IPS-18a (cell line): ENCODE measurements at regions not wholly inside any gene's neighbourhood (a gene's known extent, or its start where the extent isn't known, plus 50 kb on each side); places are given as distances from the start of the nearest gene placed in this dataset.
A peak's percentile ranks its signal among the peaks of the same experiment; 100 is the strongest.

Experiments
- H3K27ac ChIP-seq: one replicate; pipeline ENCODE4 v1.5.1; 2013; ENCODE audit warnings: low read length
- H3K27me3 ChIP-seq: one replicate; pipeline ENCODE4 v1.6.1; 2013; ENCODE audit warnings: mild to moderate bottlenecking, low read length; ENCODE audit not compliant: control insufficient read depth, insufficient read depth
- H3K36me3 ChIP-seq: one replicate; pipeline ENCODE4 v1.6.1; 2013; ENCODE audit warnings: low read depth, low read length; ENCODE audit not compliant: control insufficient read depth
- H3K4me1 ChIP-seq: one replicate; pipeline ENCODE4 v1.6.1; 2013; ENCODE audit warnings: low read depth, low read length; ENCODE audit not compliant: control insufficient read depth
- H3K4me3 ChIP-seq: one replicate; pipeline ENCODE4 v1.5.1; 2013; ENCODE audit warnings: low read length
- H3K9ac ChIP-seq: one replicate; pipeline ENCODE4 v1.6.1; 2013; ENCODE audit warnings: mild to moderate bottlenecking, low read length, moderate library complexity
- H3K9me3 ChIP-seq: one replicate; pipeline ENCODE4 v1.6.1; 2013; ENCODE audit warnings: low read depth, low read length; ENCODE audit not compliant: control insufficient read depth

- H3K9ac ChIP-seq, result no peak overlapping the region
- H3K27ac ChIP-seq, result no peak overlapping the region
- no peaks in the 10 kb centered on the region for H3K9me3 ChIP-seq
- no peak overlapping the region for H3K4me3 ChIP-seq
- H3K4me1 ChIP-seq, result peaks cover 6% of the 10 kb centered on the region
- no peaks in the 10 kb centered on the region for H3K27me3 ChIP-seq
- H3K36me3 ChIP-seq, result no peaks in the 10 kb centered on the region
Observed at GRCh38 chr2:74762789-74763188, 71.1 kb upstream of the HK2 start.

GRCh38 chr2:74763962-74764428 is 69.9 kb upstream of the HK2 start:
- peaks cover 6% of the 10 kb centered on the region for H3K4me1 ChIP-seq
- no peaks in the 10 kb centered on the region for H3K36me3 ChIP-seq
- no peak overlapping the region for H3K4me3 ChIP-seq
- H3K27me3 ChIP-seq, result no peaks in the 10 kb centered on the region
- H3K27ac ChIP-seq, result no peak overlapping the region
- no peak overlapping the region for H3K9ac ChIP-seq
- no peaks in the 10 kb centered on the region for H3K9me3 ChIP-seq

- H3K36me3 ChIP-seq, result no peaks in the 10 kb centered on the region
- H3K4me1 ChIP-seq, result peaks cover 6% of the 10 kb centered on the region
- H3K9me3 ChIP-seq, result no peaks in the 10 kb centered on the region
- H3K27me3 ChIP-seq, result no peaks in the 10 kb centered on the region
- H3K9ac ChIP-seq, result no peak overlapping the region
- no peak overlapping the region for H3K27ac ChIP-seq
- no peak overlapping the region for H3K4me3 ChIP-seq
Observed at GRCh38 chr2:74764429-74765272, 69.3 kb upstream of the HK2 start.

GRCh38 chr2:74766780-74767179 is 67.1 kb upstream of the HK2 start:
- Histone ChIP-seq H3K9me3 (no peaks in the 10 kb centered on the region), H3K36me3 (no peaks in the 10 kb centered on the region), H3K4me3 (no peak overlapping the region), H3K27me3 (no peaks in the 10 kb centered on the region), H3K27ac (no peak overlapping the region), H3K9ac (no peak overlapping the region), H3K4me1 (peaks cover 6% of the 10 kb centered on the region)

GRCh38 chr2:74767618-74768017 is 66.3 kb upstream of the HK2 start:
- Histone ChIP-seq H3K36me3 (no peaks in the 10 kb centered on the region), H3K4me1 (peaks cover 6% of the 10 kb centered on the region), H3K27ac (no peak overlapping the region), H3K9ac (no peak overlapping the region), H3K4me3 (no peak overlapping the region), H3K9me3 (no peaks in the 10 kb centered on the region), H3K27me3 (no peaks in the 10 kb centered on the region)

GRCh38 chr2:74768401-74768914 is 65.5 kb upstream of the HK2 start:
- no peak overlapping the region for H3K27ac ChIP-seq
- no peak overlapping the region for H3K9ac ChIP-seq
- peaks cover 6% of the 10 kb centered on the region for H3K4me1 ChIP-seq
- no peak overlapping the region for H3K4me3 ChIP-seq
- H3K27me3 ChIP-seq, result no peaks in the 10 kb centered on the region
- no peaks in the 10 kb centered on the region for H3K9me3 ChIP-seq
- H3K36me3 ChIP-seq, result no peaks in the 10 kb centered on the region

- Histone ChIP-seq H3K9me3 (no peaks in the 10 kb centered on the region), H3K4me1 (no peaks in the 10 kb centered on the region), H3K27ac (no peak overlapping the region)
Observed at GRCh38 chr2:74772046-74772445, 61.9 kb upstream of the HK2 start.

GRCh38 chr2:74777161-74777900 is 56.6 kb upstream of the HK2 start:
- no peaks in the 10 kb centered on the region for H3K9me3 ChIP-seq
- H3K4me1 ChIP-seq, result peaks cover 15% of the 10 kb centered on the region
- H3K27me3 ChIP-seq, result no peaks in the 10 kb centered on the region
- H3K27ac ChIP-seq, result no peak overlapping the region
- H3K9ac ChIP-seq, result no peak overlapping the region
- H3K36me3 ChIP-seq, result no peaks in the 10 kb centered on the region
- no peak overlapping the region for H3K4me3 ChIP-seq

More at GRCh38 chr2:74772046-74772445, 61.9 kb upstream of the HK2 start:
- Histone ChIP-seq H3K9ac (no peak overlapping the region), H3K4me3 (no peak overlapping the region), H3K36me3 (no peaks in the 10 kb centered on the region), H3K27me3 (no peaks in the 10 kb centered on the region)

- Histone ChIP-seq H3K27ac (peak overlapping the region; percentile 50), H3K4me3 (peak overlapping the region; percentile 46)
Observed at GRCh38 chr2:74778381-74779264, 55.3 kb upstream of the HK2 start.

GRCh38 chr2:74779265-74779558 is 54.7 kb upstream of the HK2 start:
- no peak overlapping the region for H3K4me3 ChIP-seq
- no peaks in the 10 kb centered on the region for H3K36me3 ChIP-seq
- peaks cover 15% of the 10 kb centered on the region for H3K4me1 ChIP-seq
- peak overlapping the region; percentile 19 for H3K27ac ChIP-seq
- peak overlapping the region; percentile 44 for H3K9ac ChIP-seq
- H3K9me3 ChIP-seq, result no peaks in the 10 kb centered on the region
- H3K27me3 ChIP-seq, result no peaks in the 10 kb centered on the region

More at GRCh38 chr2:74778381-74779264, 55.3 kb upstream of the HK2 start:
- no peaks in the 10 kb centered on the region for H3K36me3 ChIP-seq
- H3K4me1 ChIP-seq, result peaks cover 15% of the 10 kb centered on the region
- H3K9ac ChIP-seq, result peak overlapping the region; percentile 44
- H3K27me3 ChIP-seq, result no peaks in the 10 kb centered on the region
- no peaks in the 10 kb centered on the region for H3K9me3 ChIP-seq

- H3K4me3 ChIP-seq, result no peak overlapping the region
- no peaks in the 10 kb centered on the region for H3K36me3 ChIP-seq
- H3K27ac ChIP-seq, result no peak overlapping the region
- H3K4me1 ChIP-seq, result peaks cover 15% of the 10 kb centered on the region
- no peak overlapping the region for H3K9ac ChIP-seq
- no peaks in the 10 kb centered on the region for H3K9me3 ChIP-seq
- no peaks in the 10 kb centered on the region for H3K27me3 ChIP-seq
Observed at GRCh38 chr2:74779587-74780135, 54.3 kb upstream of the HK2 start.
